GM12878 (cell line): ENCODE measurements at regions not wholly inside any gene's neighbourhood (a gene's known extent, or its start where the extent isn't known, plus 50 kb on each side); places are given as distances from the start of the nearest gene placed in this dataset.

Source experiments
- ATAC-seq: fragments of 200-7000 bp; cut with Tn5 transposase; 3 replicates; pipeline ENCODE4 v1.9.1; 2020; ENCODE audit warnings: mild to moderate bottlenecking, moderate library complexity
- BruUV-seq: library from RNA; stranded (reverse); fragments of 400-500 nt; replicated peaks from 2 replicates; lab custom pipeline; 2021; lab: Mats Ljungman, UMichigan
- CTCF ChIA-PET: fragments of 300-600 bp; sonication (Branson Sonifier 250); formaldehyde crosslinking; extraction: SDS; loops from one replicate; lab custom pipeline; 2021; ENCODE audit warnings: inconsistent platforms; lab: Yijun Ruan, JAX
- POLR2A ChIA-PET: fragments of 350-600 bp; formaldehyde crosslinking; extraction: SDS; loops from one replicate; lab custom pipeline; 2021; ENCODE audit warnings: inconsistent platforms; lab: Charles Lee
- RAD21 ChIA-PET: fragments of 300-600 bp; sonication (Branson Sonifier 250); formaldehyde crosslinking; loops from one replicate; lab custom pipeline; 2023; ENCODE audit warnings: antibody characterized with exemption; ENCODE audit not compliant: unreplicated experiment; lab: Charles Lee
- SMC1A ChIA-PET: fragments of 300-600 bp; sonication (Branson Sonifier 250); formaldehyde crosslinking; loops from one replicate; lab custom pipeline; 2023; ENCODE audit not compliant: unreplicated experiment, uncharacterized antibody; lab: Charles Lee
- DNase-seq: peaks from one replicate; pipeline ENCODE4 v3.0.0-alpha.2; 2011; ENCODE audit warnings: low read depth, low spot score
- FAIRE-seq: peaks from 3 replicates; lab custom pipeline; 2011; peaks lifted over from hg19 to GRCh38; lab: Jason Lieb, UNC
- H2AFZ ChIP-seq: 2 replicates; pipeline ENCODE4 v1.6.0; 2011; ENCODE audit warnings: low read depth, low read length, control low read depth; ENCODE audit not compliant: control insufficient read depth
- H3K27ac ChIP-seq: 2 replicates; pipeline ENCODE4 v1.5.1; 2011; ENCODE audit warnings: control low read depth; ENCODE audit not compliant: control insufficient read depth, insufficient read depth
- H3K27me3 ChIP-seq, 2 experiments: replicated peaks in 1 of 2; 2 replicates each; pipeline versions ENCODE4 v1.6.0 to v1.6.1; 2011; ENCODE audit warnings: low read length in 1 of 2; ENCODE audit not compliant: control insufficient read depth in 2 of 2, insufficient read depth in 2 of 2
- H3K36me3 ChIP-seq, 2 experiments: 2 replicates each; pipeline ENCODE4 v1.5.1; 2011; ENCODE audit warnings: low read length in 1 of 2; ENCODE audit not compliant: control insufficient read depth in 2 of 2, insufficient read depth in 2 of 2
- H3K4me1 ChIP-seq: 2 replicates; pipeline ENCODE4 v1.6.1; 2011; ENCODE audit warnings: mild to moderate bottlenecking, low read length, moderate library complexity, mixed read lengths; ENCODE audit not compliant: control insufficient read depth, insufficient read depth
- H3K4me2 ChIP-seq: 2 replicates; pipeline ENCODE4 v1.6.0; 2011; ENCODE audit warnings: control low read depth; ENCODE audit not compliant: control insufficient read depth, insufficient read depth
- H3K4me3 ChIP-seq: fragments of 200-600 bp; sonication (generic); 2 replicates; pipeline ENCODE4 v1.5.1; 2016
- H3K79me2 ChIP-seq: 2 replicates; pipeline ENCODE4 v1.6.0; 2011; ENCODE audit warnings: low read length; ENCODE audit not compliant: control insufficient read depth, insufficient read depth
- H3K9ac ChIP-seq: 2 replicates; pipeline ENCODE4 v1.8.0; 2011; ENCODE audit warnings: low read length, control low read depth, mixed read lengths; ENCODE audit not compliant: control insufficient read depth, insufficient read depth
- H3K9me3 ChIP-seq: replicated peaks from 3 replicates; pipeline ENCODE4 v1.5.1; 2011; ENCODE audit warnings: mild to moderate bottlenecking, low read length; ENCODE audit not compliant: control insufficient read depth, insufficient read depth
- H4K20me1 ChIP-seq: 2 replicates; pipeline ENCODE4 v1.6.0; 2011; ENCODE audit not compliant: control insufficient read depth, insufficient read depth
- E2F8 ChIP-seq: fragments of 450-650 bp; IDR thresholded peaks from 2 replicates; pipeline ENCODE4 v1.6.1; 2018; ENCODE audit warnings: mild to moderate bottlenecking, low read depth, moderate library complexity; ENCODE audit not compliant: partially characterized antibody
- E4F1 ChIP-seq: fragments of 450-650 bp; IDR thresholded peaks from 2 replicates; pipeline ENCODE4 v1.6.1; 2018; ENCODE audit warnings: borderline replicate concordance, mild to moderate bottlenecking; ENCODE audit not compliant: partially characterized antibody
- ESRRA ChIP-seq: IDR thresholded peaks from 2 replicates; pipeline ENCODE4 v1.6.1; 2012; ENCODE audit warnings: mild to moderate bottlenecking, low read length, improper control_type of control experiment
- MXI1 ChIP-seq: fragments of 150-350 bp; IDR thresholded peaks from 2 replicates; pipeline ENCODE4 v1.6.1; 2011; ENCODE audit warnings: low read depth, mild to moderate bottlenecking, inconsistent platforms, low read length, improper control_type of control experiment
- NFIC ChIP-seq: IDR thresholded peaks from 2 replicates; pipeline ENCODE4 v1.6.1; 2012; ENCODE audit warnings: low read depth, mild to moderate bottlenecking, inconsistent platforms, low read length, moderate library complexity
- NFXL1 ChIP-seq: fragments of 450-650 bp; IDR thresholded peaks from 2 replicates; pipeline ENCODE4 v1.6.1; 2017; ENCODE audit warnings: antibody characterized with exemption, mild to moderate bottlenecking, borderline replicate concordance
- POLR2A ChIP-seq: IDR thresholded peaks from 2 replicates; pipeline ENCODE4 v1.6.1; 2011; ENCODE audit warnings: low read depth, mild to moderate bottlenecking, low read length
- RCOR1 ChIP-seq: conservative IDR thresholded peaks from 2 replicates; pipeline ENCODE4 v1.6.1; 2012; ENCODE audit warnings: low read depth, low read length, improper control_type of control experiment
- SMARCA5 ChIP-seq: fragments of 450-650 bp; IDR thresholded peaks from 2 replicates; pipeline ENCODE4 v1.6.1; 2017; ENCODE audit warnings: mild to moderate bottlenecking
- SREBF1 ChIP-seq: IDR thresholded peaks from 2 replicates; pipeline ENCODE4 v1.6.1; 2012; ENCODE audit warnings: mild to moderate bottlenecking, low read length
- SRF ChIP-seq, 2 experiments: IDR thresholded peaks; 2 replicates each; pipeline ENCODE4 v1.6.1; 2011; ENCODE audit warnings: low read depth in 2 of 2, low read length in 2 of 2, mild to moderate bottlenecking in 1 of 2, moderate library complexity in 1 of 2
- ZBED1 ChIP-seq: IDR thresholded peaks from 2 replicates; pipeline ENCODE4 v1.6.1; 2016; ENCODE audit warnings: borderline replicate concordance
- ZNF24 ChIP-seq: fragments of 450-650 bp; IDR thresholded peaks from 2 replicates; pipeline ENCODE4 v1.6.1; 2017; ENCODE audit warnings: antibody characterized with exemption, mild to moderate bottlenecking
- ZNF384 ChIP-seq: IDR thresholded peaks from 2 replicates; pipeline ENCODE4 v1.6.1; 2012; ENCODE audit warnings: low read depth, mild to moderate bottlenecking, low read length, improper control_type of control experiment, borderline replicate concordance
- ZSCAN29 ChIP-seq: fragments of 450-650 bp; IDR thresholded peaks from 2 replicates; pipeline ENCODE4 v1.6.1; 2017; ENCODE audit warnings: mild to moderate bottlenecking, moderate library complexity
- ZZZ3 ChIP-seq: IDR thresholded peaks from 2 replicates; pipeline ENCODE4 v1.6.1; 2011; ENCODE audit warnings: low read depth; ENCODE audit not compliant: control insufficient read depth, insufficient read length
- WGBS: methylation state at CpG from one replicate; pipeline ENCODE4 v1.1.6; 2016; ENCODE audit warnings: low lambda C conversion rate; ENCODE audit not compliant: insufficient replicate concordance, insufficient coverage; ENCODE audit errors: missing lambda C conversion rate; 5-methylcytosine and 5-hydroxymethylcytosine counted together
- in situ Hi-C: fragments of 300-500 bp; cut with MboI; formaldehyde crosslinking; loops from 9 replicates; pipeline ENCODE4 v1.14.3; 2018; ENCODE audit warnings: mixed read lengths
- intact Hi-C: fragments of 100-400 bp; cut with micrococcal nuclease; formaldehyde crosslinking; loops from one replicate; pipeline ENCODE4 v1.14.2; 2022; ENCODE audit not compliant: unreplicated experiment
- TF ChIP-seq, protein P1 (sequence below): IDR thresholded peaks from 2 replicates; pipeline ENCODE4 v1.6.1; 2012; ENCODE audit warnings: low read depth, low read length, improper control_type of control experiment
- TF ChIP-seq, protein P2 (sequence below): fragments of 150-350 bp; IDR thresholded peaks from 2 replicates; pipeline ENCODE4 v1.6.1; 2014; ENCODE audit warnings: mild to moderate bottlenecking, low read depth, low read length

GRCh38 chr6:3913958-3914337 is 64.8 kb downstream of the FAM50B start:
- POLR2A ChIA-PET = no interaction called here

More at GRCh38 chr6:3913958-3914337, 64.8 kb downstream of the FAM50B start:
- in situ Hi-C loops (no loop called here), intact Hi-C loops (no loop called here)
- no peak for DNase-seq
- RAD21 ChIA-PET = no interaction called here
- Histone ChIP-seq H3K4me3 (no peak overlapping the region), H3K79me2 (no peaks in the 10 kb centered on the region), H4K20me1 (no peaks in the 10 kb centered on the region), H3K9ac (no peak overlapping the region), H3K4me1 (peaks cover 5% of the 10 kb centered on the region; the same call in 1 of the 2 replicates), H3K27ac (no peak overlapping the region), H3K36me3 (no peaks in the 10 kb centered on the region), H3K9me3 (no peaks in the 10 kb centered on the region; the same call in 2 of the 3 replicates), H2AFZ (no peak overlapping the region), H3K27me3 (peaks cover 0 to 3% of the 10 kb centered on the region in 2 experiments; a peak in 1 of 4 replicates), H3K4me2 (no peak overlapping the region)
- SMC1A ChIA-PET = no interaction called here
- CTCF ChIA-PET = interaction anchor here (0.9 kb wide), 1 partner anchor 9 kb away, joined by 3 read pairs; no protein-coding TSS in a partner anchor
- no peak for ATAC-seq
- no TSS peak for BruUV-seq
- 62% methylated on average over 4 of the region's 4 CpGs for WGBS
- TF ChIP-seq NFIC = no peak
- TF ChIP-seq ZNF24 = no peak
- TF ChIP-seq, protein P1, sequence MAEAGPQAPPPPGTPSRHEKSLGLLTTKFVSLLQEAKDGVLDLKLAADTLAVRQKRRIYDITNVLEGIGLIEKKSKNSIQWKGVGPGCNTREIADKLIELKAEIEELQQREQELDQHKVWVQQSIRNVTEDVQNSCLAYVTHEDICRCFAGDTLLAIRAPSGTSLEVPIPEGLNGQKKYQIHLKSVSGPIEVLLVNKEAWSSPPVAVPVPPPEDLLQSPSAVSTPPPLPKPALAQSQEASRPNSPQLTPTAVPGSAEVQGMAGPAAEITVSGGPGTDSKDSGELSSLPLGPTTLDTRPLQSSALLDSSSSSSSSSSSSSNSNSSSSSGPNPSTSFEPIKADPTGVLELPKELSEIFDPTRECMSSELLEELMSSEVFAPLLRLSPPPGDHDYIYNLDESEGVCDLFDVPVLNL = no peak
- no peak for TF ChIP-seq RCOR1
- TF ChIP-seq SREBF1 = no peak
- no peak for TF ChIP-seq ESRRA
- TF ChIP-seq ZNF384 = no peak
- TF ChIP-seq SMARCA5 = no peak
- no peak for TF ChIP-seq ZZZ3
- TF ChIP-seq, protein P2, sequence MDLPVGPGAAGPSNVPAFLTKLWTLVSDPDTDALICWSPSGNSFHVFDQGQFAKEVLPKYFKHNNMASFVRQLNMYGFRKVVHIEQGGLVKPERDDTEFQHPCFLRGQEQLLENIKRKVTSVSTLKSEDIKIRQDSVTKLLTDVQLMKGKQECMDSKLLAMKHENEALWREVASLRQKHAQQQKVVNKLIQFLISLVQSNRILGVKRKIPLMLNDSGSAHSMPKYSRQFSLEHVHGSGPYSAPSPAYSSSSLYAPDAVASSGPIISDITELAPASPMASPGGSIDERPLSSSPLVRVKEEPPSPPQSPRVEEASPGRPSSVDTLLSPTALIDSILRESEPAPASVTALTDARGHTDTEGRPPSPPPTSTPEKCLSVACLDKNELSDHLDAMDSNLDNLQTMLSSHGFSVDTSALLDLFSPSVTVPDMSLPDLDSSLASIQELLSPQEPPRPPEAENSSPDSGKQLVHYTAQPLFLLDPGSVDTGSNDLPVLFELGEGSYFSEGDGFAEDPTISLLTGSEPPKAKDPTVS = no peak
- no peak for TF ChIP-seq E2F8
- no peak for TF ChIP-seq MXI1
- no peak for TF ChIP-seq E4F1
- TF ChIP-seq ZBED1 = no peak
- no peak for TF ChIP-seq SRF (IDR thresholded peaks at IDR 0.05; ENCODE audit: low read depth in 2 of 2, low read length in 2 of 2)
- no peak for TF ChIP-seq ZSCAN29
- no peak for TF ChIP-seq POLR2A
- no peak for TF ChIP-seq NFXL1
- no peak for FAIRE-seq
